Suppressor macrophage treated with lipopolysaccharide for 1 hour (primary cell): ENCODE measurements at regions not wholly inside any gene's neighbourhood (a gene's known extent, or its start where the extent isn't known, plus 50 kb on each side); places are given as distances from the start of the nearest gene placed in this dataset.
A peak's percentile ranks its signal among the peaks of the same experiment; 100 is the strongest.

Source experiments
- DNase-seq, 3 donors: peaks; one replicate each; pipeline ENCODE4 v3.0.0-alpha.2; 2020 to 2022

- no peak for DNase-seq
Observed at GRCh38 chr15:39131609-39132008, 449.3 kb upstream of the THBS1 start.

- DNase-seq, result no peak
Observed at GRCh38 chr15:39132070-39132469, 448.8 kb upstream of the THBS1 start.

DNA sequence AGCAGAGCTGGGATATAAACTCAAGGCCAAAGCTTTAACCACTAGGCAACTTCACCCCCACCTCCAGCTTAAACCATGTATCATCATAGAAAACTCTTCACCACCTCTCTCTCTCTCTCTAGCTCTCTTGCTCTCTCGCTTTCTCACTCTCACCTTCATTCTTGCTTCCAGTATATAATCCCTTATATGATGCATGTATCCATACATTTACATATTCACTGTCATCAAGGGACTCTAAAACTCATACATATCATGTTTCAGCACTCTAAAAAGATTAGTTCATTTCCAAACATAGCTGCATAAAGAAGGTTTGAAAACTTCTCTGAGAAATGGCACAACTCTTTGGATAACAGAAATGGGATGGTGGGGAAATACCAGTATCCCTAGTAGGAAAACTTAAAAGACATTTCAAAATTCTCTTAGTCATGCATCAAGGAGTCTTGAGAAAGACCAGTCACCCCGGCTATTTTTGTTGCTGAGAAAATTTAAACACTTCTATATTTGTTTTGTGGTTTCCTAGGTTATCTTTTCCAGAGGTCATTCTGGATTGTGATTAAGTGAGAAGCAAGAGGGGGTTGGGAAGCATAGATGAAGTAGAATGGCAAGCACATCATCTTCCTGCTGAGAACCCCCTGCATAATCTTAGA is 447.8 kb upstream of the THBS1 start:
- peak; percentile 49 to 73 (median 65) for DNase-seq

DNA sequence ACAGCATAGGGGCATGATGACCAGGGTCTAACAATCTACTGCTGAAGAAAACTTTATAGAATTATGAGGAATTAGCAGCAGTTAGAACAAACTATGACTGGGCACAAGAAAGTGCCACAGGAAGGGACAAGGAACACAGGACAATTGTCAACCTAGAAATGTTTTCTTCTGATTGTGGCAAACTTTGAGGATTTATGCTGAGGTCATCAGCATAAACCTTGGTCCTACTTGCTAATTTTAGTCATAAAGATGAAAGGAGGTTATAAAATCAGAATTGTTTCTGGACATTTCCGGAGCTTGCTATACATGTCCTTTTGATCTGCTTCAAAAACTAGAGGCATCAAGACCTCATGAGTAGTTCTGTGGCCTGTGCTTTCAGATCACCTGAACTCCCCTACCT is 446.6 kb upstream of the THBS1 start:
- DNase-seq, result no peak

GRCh38 chr15:39135989-39136388 is 444.9 kb upstream of the THBS1 start:
- DNase-seq, result no peak

- DNase-seq, result peak in 1 of 3 donors; percentile 20
Observed at GRCh38 chr15:39139431-39140059, 441.3 kb upstream of the THBS1 start.

DNA sequence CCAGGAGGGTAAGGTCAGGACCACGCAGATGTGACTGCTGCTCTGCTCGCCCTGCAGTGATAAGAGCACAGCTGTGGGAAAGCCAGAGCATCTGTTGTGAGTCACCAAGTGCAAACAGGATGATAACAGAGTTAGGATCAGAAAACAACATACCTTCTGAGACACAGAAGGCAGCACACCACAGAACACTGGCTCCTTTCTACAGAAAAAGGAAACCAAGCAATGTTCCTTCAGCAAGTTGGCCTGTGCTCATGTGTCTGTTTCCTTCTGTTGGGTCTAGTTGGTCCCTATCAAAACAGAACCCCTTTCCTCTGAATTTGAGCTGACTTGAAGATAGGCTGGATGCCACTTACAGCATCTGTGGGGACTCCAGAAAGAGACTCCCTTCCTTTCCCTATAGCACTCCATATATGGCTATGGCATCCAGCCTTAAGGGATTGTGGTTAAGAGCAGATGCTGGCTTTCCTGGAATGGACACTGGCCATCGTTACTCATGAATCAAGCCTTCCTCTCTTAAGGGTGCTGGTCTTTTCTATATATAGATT is 440.7 kb upstream of the THBS1 start:
- no peak for DNase-seq

DNA sequence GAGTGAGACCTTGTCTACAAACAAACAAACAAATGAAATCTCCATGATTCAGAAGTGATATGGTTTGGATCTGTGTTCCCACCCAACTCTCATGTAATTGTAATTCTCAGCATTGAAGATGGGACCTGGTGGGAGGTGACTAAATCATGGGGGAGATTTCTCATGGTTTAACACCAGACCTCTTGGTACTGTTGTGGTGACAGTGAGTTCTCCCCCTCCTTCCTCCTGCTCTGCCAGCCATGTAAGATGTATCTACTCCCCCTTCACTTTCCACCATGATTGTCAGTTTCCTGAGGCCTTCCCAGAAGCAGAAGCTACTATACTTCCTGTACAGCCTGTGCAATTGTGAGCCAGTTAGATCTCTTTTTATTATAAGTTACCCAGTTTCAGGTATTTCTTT is 438.4 kb upstream of the THBS1 start:
- no peak for DNase-seq

DNA sequence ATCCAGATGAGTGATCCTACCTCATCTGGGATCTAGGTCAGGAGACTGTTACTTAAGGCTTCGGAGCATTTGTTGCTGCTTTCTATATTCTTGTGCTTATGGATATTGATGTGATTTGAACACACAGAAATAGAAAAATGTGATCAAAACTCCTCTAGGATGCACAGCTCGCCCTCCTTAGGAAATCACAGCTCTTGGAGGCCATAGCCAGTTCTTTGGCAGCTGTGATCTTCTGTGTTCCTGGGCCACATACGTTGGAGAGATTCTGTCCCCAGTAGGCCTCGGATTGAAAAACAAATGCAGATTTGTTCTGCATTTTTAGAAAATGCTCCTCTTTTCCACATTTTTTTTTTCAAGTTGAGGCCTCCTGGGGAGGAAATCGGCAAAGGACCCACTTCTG is 437.4 kb upstream of the THBS1 start:
- DNase-seq, result no peak

- DNase-seq, result no peak
Observed at GRCh38 chr15:39144051-39144450, 436.8 kb upstream of the THBS1 start.

DNA sequence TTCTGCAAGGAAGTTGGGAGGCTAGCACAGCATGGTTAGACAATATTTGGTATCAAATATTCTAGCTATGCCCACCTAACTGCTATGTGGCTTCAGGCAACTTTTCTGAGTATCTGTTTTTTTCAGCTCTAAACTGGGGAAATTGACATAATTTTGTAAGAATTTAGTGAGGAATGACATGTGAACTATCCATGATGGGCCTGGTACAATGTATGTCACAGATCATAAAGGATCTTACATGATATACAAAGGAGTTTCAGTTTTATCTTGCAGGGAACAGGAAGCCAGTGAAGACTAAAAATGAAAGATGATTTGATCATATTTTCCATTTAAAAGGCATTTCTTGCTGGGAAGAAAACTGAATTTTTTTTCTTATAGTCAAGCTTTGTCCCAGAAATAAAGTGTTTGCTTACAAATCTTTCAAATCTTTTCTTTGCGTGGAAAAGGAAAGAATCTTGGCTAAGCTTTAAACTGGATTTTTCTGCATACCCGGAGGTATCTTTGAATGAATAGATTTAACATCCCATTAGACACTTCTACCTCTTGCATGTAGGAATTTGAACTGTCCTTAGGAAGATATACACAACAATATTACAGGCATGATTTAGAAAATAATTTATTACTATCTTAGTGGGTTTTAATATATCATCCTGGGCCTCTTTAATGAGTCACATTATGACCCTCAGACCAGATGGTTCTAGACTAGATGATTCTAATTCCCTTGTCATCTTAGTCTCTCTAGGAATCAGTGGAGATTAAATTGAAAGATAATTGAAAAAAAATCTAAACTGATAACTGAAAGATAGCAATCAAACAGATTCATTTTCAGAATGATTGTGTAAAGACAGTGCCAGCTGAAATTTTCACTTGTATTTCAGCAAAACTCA is 436.0 kb upstream of the THBS1 start:
- no peak for DNase-seq

DNA sequence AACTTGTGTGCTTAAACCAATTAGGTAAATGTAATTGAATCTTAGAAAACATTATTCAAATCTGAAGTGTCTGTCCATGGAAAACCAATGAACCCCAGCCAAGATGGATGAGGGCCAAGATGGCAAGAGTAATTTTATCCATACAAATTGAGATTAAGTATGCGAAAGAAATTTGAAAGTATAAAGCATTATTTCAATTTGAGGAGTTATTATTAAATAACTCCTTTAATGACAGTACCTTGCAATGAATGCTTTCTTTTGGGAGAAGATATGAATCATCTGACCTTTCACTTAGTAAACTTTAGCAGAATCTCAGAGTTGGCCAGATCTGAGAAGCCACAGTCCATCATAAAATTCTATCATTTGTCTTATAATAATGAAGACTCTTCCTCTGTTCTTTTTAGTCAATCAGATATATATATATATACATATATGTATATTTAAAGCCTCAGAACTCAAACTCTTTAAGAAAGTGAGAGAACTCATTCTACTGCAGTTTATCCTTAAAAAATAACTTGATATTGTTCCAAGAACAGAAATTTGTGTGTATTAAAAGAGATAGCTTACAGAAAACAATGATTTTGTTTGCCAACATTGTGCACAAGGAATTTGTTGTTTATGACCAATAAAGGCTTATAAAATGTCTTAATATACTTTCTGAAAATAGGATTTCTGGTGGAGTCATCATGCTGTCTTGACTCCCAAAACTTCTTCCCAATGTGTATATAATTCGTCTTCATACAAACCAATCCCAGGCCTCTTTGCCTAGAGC is 434.8 kb upstream of the THBS1 start:
- DNase-seq, result no peak

- DNase-seq, result no peak
Observed at GRCh38 chr15:39149636-39150150, 431.2 kb upstream of the THBS1 start.

DNA sequence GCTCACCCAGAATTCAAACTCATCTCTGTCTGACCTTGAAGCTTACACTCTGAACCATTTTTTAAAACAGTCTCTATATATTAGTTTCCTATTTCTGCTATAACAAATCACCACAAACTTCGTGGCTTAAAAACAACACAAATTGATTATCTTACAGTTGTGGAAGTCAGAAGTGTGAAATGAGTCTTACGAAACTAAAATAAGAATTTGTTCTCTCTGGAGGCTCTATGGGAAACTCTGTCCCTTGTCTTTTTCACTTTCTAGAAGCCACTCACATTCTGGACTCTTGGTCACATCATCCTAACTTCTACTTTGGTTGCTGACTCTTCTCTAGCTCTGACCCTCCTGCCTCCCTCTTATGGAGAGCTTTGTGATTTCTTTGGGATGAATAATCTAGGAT is 429.3 kb upstream of the THBS1 start:
- no peak for DNase-seq

GRCh38 chr15:39153058-39153714 is 427.7 kb upstream of the THBS1 start:
- DNase-seq, result no peak

GRCh38 chr15:39153716-39154115 is 427.2 kb upstream of the THBS1 start:
- DNase-seq, result no peak

GRCh38 chr15:39154227-39154638 is 426.6 kb upstream of the THBS1 start:
- no peak for DNase-seq

- no peak for DNase-seq
Observed at GRCh38 chr15:39154776-39155175, 426.1 kb upstream of the THBS1 start.

DNA sequence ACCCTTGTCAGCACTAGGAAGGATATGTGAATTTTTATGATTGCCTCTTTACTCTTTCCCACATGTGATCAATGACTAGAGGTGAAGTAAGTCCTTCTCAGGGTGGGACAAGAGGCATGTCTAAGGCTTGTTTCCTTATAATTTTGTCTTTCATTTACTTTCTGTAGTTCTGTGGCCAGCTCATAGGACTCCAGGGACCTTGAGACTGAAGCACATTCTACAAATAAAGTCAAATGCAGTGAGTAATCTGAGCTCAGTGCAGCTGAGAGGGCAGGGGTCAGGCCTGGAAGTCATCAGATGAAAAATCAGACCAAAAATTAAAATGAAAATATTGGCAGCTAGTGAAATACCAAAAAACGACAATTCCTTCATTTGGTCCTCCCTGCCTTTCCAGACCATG is 424.7 kb upstream of the THBS1 start:
- DNase-seq, result no peak

GRCh38 chr15:39156646-39157250 is 424.1 kb upstream of the THBS1 start:
- DNase-seq, result peak; percentile 8 to 21 (median 8)

GRCh38 chr15:39157882-39158281 is 423.0 kb upstream of the THBS1 start:
- DNase-seq, result no peak

DNA sequence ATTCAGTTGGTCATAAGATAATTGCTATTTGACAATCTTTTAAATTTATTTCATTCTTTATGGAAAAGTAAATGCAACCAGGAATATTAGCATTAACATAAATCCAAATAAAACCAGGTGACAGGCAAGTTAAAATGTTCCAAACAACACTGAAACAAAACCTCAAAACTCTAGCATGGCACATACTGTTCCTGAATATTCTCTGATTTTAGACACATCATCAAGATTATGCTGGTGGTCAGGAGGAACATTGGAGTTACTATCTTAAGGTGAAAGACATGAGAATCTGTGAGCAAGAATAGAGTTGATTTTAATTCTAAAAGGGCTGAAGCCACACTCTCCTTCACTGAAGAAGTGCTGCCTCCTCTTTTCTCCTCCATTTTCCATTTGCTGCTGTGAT is 421.0 kb upstream of the THBS1 start:
- no peak for DNase-seq
